GM18870 (cell line): ENCODE measurements at regions not wholly inside any gene's neighbourhood (a gene's known extent, or its start where the extent isn't known, plus 50 kb on each side); places are given as distances from the start of the nearest gene placed in this dataset.
"Not testable (repeated sequence)": the region's sequence is repeated elsewhere in the genome, so short reads cannot be mapped to it uniquely, and the experiment has no call there.

ENCODE experiments used
- ATAC-seq: cut with Tn5 transposase; IDR thresholded peaks from one replicate; pipeline ENCODE4 v1.9.1; 2021; ENCODE audit warnings: moderate library complexity; ENCODE audit not compliant: unreplicated experiment

GRCh38 chr12:33514893-33515292, 75.3 kb upstream of the SYT10 start:
- no peak for ATAC-seq

GRCh38 chr12:33519566-33519965, 79.9 kb upstream of the SYT10 start:
- ATAC-seq = no peak

- ATAC-seq = not testable (repeated sequence)
These were observed 81.1 kb upstream of the SYT10 start for GRCh38 chr12:33520505-33521302.

GRCh38 chr12:33529031-33529430, 89.4 kb upstream of the SYT10 start:
- no peak for ATAC-seq

GRCh38 chr12:33529810-33530209, 90.2 kb upstream of the SYT10 start:
- ATAC-seq = no peak

GRCh38 chr12:33531261-33531660, 91.6 kb upstream of the SYT10 start:
- ATAC-seq = no peak

GRCh38 chr12:33533527-33533926, 93.9 kb upstream of the SYT10 start:
- no peak for ATAC-seq

- no peak for ATAC-seq
These were observed 96.8 kb upstream of the SYT10 start for GRCh38 chr12:33536431-33536830.

GRCh38 chr12:33546004-33546403, 106.4 kb upstream of the SYT10 start:
- no peak for ATAC-seq

- no peak for ATAC-seq
These were observed 107.5 kb upstream of the SYT10 start for GRCh38 chr12:33547084-33547483.

GRCh38 chr12:33550214-33550613, 110.6 kb upstream of the SYT10 start:
- not testable (repeated sequence) for ATAC-seq

GRCh38 chr12:33551006-33551405, 111.4 kb upstream of the SYT10 start:
- ATAC-seq = no peak

- ATAC-seq = no peak
These were observed 115.5 kb upstream of the SYT10 start for GRCh38 chr12:33555128-33555527.

- no peak for ATAC-seq
These were observed 121.1 kb upstream of the SYT10 start for GRCh38 chr12:33560653-33561208.

GRCh38 chr12:33562401-33562800, 122.8 kb upstream of the SYT10 start:
- no peak for ATAC-seq

- no peak for ATAC-seq
These were observed 126.8 kb upstream of the SYT10 start for GRCh38 chr12:33566403-33566802.

- no peak for ATAC-seq
These were observed 135.7 kb upstream of the SYT10 start for GRCh38 chr12:33575346-33575745.

- no peak for ATAC-seq
These were observed 142.0 kb upstream of the SYT10 start for GRCh38 chr12:33581613-33582122.

GRCh38 chr12:33586576-33586975, 147.0 kb upstream of the SYT10 start:
- no peak for ATAC-seq

- ATAC-seq = no peak
These were observed 147.7 kb upstream of the SYT10 start for GRCh38 chr12:33587354-33587753.

- ATAC-seq = peak; percentile 93
These were observed 148.4 kb upstream of the SYT10 start for GRCh38 chr12:33587784-33588712.
